HG03469 (cell line): ENCODE measurements at regions not wholly inside any gene's neighbourhood (a gene's known extent, or its start where the extent isn't known, plus 50 kb on each side); places are given as distances from the start of the nearest gene placed in this dataset.

ENCODE experiments used
- ATAC-seq: cut with Tn5 transposase; IDR thresholded peaks from one replicate; pipeline ENCODE4 v1.9.1; 2021; ENCODE audit warnings: mild to moderate bottlenecking, moderate library complexity, moderate number of reproducible peaks; ENCODE audit not compliant: unreplicated experiment

DNA sequence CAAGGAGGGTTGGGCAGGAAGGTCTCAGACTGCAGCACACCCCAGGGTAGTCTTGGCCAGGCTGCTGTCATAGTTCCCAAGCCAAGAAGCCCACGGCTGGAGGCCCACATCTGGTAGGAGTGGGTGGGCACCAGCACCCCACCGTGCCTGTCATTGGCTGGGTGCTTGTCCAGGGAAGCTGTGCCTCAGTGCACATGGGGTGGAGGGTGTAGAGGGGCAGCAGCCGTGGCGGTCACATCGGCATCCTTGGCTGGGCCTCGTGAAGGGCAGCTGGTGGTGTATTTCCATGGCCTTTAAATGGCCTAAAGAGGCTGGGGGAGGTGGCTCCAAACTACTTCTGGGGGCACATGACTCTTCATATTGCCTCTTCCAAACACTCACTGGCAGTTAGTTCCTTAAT, 119.6 kb upstream of the USP24 start:
- no peak for ATAC-seq

DNA sequence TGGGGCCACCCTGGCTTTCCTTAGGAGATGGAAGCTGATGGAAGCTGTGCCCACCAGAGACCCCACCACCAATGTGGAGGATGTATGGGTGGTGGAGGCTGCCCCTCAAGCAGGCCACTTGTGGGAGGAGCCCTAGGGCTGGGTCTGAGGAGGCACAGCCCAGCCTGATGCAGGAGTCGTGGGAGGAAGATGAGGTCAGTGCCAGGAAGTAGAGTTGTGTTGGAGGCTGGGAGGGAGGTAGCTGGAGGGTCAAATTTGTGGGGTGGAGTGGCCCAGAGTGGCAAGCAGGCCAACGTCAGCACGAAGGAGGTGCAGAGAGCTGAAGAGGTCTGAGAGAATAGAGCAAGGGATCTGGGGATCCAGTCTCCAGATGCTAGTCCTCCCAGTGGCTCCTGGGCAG, 119.0 kb upstream of the USP24 start:
- no peak for ATAC-seq

DNA sequence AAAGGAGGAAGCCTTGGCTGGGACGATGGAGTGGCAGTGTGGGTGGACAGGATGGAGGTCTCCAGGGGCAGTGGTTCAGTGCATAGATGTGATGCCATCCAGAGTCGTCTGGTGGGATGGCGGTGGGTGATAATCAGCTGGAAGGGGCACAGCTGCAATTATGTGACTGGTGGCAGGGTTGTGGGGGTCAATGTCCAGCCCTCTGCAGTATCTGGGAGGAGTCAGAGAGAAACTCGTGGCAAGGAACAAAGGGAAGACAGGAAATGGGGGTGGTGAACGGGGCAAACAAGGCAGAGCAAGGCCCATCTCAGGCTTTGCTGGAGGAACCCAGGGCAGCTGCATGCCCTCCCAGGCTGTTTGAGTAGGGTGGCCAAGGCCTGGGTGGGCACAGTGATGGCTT, 118.3 kb upstream of the USP24 start:
- ATAC-seq: no peak

DNA sequence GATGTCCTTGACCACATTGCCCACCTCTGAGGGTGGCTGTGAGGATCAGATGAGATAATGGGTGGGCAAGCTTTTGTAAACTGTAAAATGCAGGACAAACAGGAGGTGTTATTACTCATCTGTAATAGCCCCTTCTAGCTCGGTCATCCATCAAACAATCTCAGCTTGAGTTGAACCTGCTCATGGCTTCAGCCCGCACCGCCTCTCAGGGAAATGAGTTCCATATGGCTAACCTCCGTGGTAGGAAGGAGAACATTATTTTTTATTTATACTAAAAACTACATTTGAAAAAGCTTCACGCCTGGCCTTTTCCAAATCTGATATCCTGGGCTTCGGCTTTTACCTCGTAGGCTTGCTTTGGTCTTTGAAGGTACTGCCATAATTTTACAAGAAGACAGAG, 116.2 kb upstream of the USP24 start:
- no peak for ATAC-seq

GRCh38 chr1:55329808-55330432, 114.8 kb upstream of the USP24 start:
- ATAC-seq: no peak

DNA sequence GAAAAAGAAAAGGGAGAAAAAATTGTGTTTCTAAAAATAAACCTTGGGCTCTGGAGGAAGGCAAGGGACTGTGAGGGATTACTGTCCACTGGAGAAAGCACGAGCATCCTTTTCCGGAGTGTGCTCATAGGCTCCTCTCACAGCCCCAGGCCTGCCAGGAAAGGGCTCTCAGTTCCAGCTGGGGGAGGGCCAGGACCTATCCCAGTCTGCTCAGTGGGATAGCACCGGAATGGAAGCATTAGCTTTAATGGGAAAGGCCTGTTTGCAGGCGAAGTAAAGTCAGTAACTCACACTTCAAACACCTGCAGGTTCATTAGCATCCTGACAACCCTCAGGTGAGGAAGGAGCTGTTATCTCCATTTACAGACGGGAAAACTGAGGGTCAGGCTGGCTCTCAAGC, 113.9 kb upstream of the USP24 start:
- no peak for ATAC-seq

DNA sequence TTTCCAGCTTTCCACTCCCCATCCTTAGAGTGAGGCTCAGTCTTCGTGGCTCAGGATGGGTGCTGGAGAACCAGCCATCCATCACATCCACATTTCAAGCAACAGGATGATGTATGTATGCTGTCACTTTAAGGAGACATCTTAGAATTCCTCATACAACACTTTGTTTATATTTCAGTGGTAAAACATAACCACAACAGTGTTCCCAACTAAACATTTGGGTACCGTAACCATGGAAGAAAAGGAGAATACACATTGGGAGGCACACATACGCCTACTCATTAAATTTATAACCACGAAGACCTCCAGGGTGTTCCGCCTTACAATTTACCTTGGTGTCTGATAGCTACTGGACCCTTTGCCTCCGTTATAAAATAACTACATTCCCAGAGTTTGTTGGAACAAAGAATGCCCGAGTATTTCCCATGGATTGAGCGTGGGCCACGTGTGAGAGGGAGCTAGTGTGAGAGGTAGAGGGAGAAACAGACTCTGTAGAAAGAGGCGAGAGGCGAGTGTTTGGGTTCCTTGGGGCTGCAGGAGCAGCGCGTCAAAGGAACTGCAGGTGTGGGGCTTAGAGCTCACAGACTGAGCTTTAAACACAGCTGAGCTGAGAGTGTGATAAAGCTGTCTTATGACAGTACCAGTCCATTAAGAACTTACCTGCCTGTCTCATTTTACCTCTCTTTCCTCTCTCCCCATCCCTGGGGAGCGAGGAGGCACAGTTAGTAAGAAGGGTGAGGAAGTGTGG, 111.5 kb upstream of the USP24 start:
- no peak for ATAC-seq

GRCh38 chr1:55323760-55324159, 108.6 kb upstream of the USP24 start:
- no peak for ATAC-seq

DNA sequence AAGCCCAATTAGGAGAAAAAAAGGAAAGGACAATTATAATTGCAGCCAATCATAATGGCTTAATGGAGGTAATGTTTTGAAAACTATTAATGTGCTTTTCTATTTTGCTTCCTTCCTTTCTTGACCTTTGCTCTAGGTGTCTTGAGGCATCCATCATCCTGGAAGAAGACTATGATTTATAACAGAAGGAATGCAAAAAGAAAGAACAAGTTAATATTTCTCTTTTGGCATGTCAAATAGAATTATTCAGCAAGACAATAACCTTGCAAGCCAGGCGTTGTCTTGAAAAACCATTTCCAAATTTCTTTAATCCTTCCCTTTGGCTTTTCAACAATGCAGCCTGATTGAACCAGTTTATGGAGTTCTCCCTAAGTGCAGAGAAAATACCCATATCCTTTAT, 107.7 kb upstream of the USP24 start:
- ATAC-seq: no peak

GRCh38 chr1:55321942-55322341, 106.8 kb upstream of the USP24 start:
- ATAC-seq: no peak

- ATAC-seq: no peak
Measured at GRCh38 chr1:55320891-55321290, 105.7 kb upstream of the USP24 start.

DNA sequence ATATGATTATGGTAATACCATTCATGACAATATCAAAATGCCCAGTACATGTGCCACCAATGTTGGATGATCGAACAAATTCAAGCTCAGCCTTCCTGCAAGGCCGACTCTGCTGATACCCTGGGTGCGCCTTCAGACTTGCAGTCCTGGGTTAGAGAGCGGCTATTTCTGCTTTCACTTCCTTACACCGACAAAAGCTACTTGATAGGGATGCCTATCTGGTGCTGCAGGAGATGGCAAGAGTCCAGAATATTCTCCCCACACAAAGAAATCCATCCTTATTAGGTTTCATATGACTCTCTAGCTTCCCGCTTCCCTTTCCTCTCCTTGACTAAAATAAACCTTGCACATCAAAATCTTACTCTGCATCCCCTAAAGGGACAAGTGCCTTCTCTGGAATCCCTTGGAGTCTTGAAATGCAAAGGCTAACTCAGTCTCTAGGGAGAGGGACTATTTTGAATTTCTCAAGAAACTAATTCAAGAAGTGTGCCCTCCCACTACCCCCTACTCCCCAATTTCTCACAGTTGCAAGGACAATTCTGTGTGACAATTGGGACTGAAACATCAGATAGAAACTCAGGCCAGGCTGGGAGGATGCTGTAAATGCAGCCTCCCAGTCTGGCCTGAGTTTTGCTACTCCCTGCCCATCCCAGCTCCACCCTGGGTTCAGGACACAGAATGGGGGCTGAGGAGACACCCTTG, 103.1 kb upstream of the USP24 start:
- ATAC-seq: no peak

DNA sequence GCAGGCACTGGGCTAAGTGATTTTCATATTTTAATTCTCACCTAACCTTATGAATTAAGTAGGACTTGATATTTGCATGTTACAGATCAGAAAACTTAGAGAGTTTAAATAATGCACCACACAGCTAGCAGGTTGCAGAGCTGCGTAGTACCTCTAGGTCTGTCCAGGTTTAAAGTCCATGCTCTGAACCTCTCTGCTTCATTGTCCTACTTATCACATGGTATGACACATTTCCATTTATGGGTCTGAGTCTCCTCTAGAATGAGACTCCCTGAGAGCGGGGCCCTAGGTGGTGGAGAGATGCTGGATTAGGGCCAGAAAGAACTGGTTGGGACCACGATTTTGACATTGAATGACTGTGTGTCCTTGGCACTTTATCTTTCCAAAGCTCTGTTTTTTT, 102.5 kb upstream of the USP24 start:
- no peak for ATAC-seq

DNA sequence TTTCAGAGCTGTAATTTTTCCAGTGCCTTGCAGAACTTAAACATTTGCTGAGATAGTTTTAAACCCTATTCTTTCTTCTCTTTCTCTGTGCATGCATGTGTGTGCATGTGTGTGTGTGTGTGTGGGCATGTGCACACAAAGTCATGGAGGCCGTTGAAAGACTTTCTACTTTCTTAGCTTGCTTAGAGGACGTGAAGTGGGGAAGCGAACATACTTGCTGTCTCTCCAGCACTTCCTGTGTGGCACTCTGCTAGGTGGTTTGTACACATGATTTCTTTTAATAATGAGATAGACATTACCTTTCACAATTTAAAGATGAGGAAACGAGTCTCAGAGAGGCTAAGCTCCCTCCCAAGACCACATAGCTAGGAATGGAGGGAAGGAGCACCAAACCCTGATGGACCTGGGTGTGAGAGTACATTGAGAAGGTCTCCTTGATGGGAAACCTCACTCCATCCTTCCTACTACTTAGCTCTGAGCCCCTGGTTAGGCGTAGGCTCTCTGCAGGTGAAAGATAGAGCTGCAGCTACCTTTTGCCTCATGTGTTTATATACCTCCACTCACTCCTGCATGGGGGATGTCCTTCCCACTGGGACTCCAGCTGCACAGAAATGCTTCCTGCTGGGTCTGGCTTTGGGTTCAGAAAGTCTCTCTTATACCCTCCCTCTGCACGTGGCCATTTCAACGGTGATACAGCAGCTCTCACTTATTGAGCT, 101.9 kb upstream of the USP24 start:
- ATAC-seq: no peak

DNA sequence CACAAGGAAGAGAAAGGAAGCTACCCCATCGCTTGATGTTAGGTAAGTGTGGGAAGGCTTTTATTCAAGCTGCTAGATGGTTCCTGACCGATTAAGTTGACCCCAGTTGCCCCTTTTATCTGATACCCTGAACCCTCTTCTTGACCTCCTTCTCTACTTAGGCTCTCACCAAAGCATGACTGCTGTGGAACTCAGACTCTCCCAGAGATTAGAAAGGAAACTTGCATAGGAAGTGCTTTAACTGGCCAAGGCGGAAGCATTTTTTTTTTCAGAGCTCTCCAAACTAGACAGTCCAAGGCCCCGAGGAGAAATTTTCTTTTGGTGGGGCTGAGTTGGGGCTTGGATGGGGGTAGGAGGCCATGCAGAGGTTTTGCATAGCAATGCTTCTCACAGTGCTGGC, 101.3 kb upstream of the USP24 start:
- ATAC-seq: no peak

DNA sequence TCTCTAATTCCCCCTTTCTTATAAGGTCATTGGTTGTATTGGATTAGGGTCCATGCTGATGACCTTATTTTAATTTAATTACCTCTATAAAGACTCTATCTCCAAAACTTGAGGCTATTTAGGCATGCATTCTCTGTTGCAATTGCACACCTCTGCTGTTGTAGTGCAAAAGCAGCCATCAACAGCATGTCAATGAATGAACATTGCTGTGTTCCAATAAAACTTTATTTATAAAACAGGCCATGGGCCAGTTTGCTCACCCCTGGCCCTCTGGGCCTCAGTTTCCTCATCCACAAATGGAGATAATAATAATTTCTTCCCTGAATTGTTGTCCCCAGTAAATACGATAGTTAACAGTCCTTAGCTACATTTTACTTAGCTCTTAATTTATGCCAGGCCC, 100.4 kb upstream of the USP24 start:
- no peak for ATAC-seq

DNA sequence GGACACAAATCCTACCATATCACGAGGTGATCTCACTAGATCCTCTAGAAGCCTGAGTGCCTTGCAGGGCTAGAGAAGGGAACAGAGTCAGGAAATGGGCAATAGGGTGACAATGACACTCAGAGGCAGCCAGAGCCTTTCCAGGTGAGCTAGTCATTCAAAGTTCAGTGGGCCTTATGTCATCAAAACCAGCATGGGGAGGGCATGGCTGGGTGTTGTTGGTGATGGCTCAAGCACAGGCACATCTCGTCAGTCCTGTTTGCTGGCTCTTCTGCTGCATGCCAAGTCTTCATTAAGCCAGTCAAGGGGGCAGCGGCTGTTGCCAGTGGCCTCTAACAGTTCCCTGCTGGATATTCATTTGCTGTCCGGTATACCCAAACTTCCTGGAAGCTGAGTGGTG, 99.6 kb upstream of the USP24 start:
- no peak for ATAC-seq

DNA sequence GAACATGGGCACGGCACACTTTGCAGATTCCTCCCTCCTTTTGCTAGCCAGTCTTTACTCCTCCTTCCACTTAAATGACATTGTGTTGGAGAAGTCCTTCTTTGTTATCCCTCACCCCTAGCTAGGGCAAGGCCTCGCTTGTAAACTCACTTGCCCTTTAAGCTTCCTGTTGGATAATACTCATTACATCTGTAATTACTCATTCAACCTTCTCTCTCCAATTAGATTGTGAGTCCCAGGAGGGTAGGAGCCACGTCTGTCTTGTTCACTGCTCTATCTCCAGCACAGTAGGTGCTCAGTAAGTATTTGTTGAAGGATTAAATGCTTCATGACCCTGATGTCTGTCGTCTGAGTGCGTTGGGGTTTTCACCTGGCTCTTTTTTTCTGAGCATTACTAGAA, 98.7 kb upstream of the USP24 start:
- ATAC-seq: no peak

- ATAC-seq: no peak
Measured at GRCh38 chr1:55311979-55312378, 96.8 kb upstream of the USP24 start.

DNA sequence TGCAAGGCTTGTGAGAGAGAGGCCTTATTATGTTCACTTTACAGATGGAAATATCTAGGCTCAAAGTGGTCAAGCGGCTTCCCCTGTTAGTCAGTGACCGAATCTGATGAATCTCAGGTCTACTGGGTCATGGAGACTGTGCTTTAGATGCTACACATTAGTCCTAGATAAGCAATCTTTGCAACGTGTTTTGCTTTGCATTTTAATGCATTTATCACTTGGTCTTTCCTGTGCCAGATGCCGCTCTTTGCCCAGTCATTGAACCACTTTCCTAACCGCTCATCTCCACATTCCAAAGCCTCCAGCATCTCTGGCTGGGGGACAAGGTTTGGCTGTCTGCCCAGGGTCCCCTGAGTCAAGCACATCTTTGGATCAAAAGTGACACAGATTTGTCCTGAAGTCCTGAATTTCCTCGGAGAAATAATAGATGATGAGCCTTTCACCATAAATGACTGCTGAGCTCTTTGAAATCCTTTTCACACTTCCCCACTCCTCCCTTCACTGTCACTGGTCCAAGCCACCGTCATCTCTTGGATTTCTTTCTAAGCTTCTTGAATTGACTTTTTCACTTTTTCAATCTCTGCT, 96.0 kb upstream of the USP24 start:
- no peak for ATAC-seq

- ATAC-seq: no peak
Measured at GRCh38 chr1:55310505-55310971, 95.4 kb upstream of the USP24 start.
